GM20000 (cell line): ENCODE measurements at regions not wholly inside any gene's neighbourhood (a gene's known extent, or its start where the extent isn't known, plus 50 kb on each side); places are given as distances from the start of the nearest gene placed in this dataset.

Source experiments
- DNase-seq: peaks from one replicate; pipeline ENCODE4 v3.0.0; 2012; ENCODE audit warnings: low spot score
- TF ChIP-seq, protein P1 (sequence below): IDR thresholded peaks from 2 replicates; pipeline ENCODE4 v1.5.1; 2012; ENCODE audit warnings: mild to moderate bottlenecking, control low read depth; ENCODE audit errors: extremely low read depth, missing control alignments

DNA sequence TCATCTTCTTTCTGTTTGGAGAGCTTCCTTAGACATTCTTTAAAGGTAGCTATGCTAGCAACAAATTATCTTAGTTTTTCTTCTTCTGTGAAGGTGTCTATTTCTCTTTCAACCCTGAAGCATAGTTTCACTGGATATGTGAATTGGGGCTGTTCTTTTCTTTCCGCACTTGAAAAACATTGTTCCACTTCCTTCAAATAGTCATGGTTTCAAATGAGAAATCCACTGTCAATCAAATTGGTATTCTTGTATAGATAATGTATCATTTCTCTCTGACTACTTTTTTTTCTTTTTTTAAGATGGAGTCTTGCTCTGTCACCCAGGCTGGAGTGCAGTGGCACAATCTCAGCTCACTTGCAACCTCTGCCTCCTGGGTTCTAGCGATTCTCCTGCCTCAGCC, 254.0 kb downstream of the ANAPC1 start:
- TF ChIP-seq, protein P1, sequence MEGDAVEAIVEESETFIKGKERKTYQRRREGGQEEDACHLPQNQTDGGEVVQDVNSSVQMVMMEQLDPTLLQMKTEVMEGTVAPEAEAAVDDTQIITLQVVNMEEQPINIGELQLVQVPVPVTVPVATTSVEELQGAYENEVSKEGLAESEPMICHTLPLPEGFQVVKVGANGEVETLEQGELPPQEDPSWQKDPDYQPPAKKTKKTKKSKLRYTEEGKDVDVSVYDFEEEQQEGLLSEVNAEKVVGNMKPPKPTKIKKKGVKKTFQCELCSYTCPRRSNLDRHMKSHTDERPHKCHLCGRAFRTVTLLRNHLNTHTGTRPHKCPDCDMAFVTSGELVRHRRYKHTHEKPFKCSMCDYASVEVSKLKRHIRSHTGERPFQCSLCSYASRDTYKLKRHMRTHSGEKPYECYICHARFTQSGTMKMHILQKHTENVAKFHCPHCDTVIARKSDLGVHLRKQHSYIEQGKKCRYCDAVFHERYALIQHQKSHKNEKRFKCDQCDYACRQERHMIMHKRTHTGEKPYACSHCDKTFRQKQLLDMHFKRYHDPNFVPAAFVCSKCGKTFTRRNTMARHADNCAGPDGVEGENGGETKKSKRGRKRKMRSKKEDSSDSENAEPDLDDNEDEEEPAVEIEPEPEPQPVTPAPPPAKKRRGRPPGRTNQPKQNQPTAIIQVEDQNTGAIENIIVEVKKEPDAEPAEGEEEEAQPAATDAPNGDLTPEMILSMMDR = no peak
- no peak for DNase-seq

DNA sequence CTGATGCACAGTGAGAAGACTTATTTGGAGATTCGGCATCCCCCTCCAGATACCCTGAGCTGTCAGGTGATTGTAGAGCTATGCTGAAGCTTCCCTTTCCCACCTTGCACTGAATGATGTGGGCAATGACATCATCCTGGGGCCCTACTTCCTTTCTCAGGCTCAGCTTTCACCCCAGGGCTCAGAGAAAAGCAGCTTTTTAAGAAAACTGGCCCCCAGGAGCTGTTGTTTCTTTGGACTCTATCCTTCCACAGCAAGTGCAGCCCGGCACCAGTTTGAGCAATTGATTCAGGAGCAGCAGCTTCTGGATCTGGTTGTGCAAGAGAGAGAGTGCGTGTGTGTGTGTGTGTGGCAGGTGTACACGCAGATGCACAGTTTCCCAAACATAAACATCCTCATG, 251.3 kb downstream of the ANAPC1 start:
- TF ChIP-seq, protein P1 = no peak
- peak; percentile 49 for DNase-seq

DNA sequence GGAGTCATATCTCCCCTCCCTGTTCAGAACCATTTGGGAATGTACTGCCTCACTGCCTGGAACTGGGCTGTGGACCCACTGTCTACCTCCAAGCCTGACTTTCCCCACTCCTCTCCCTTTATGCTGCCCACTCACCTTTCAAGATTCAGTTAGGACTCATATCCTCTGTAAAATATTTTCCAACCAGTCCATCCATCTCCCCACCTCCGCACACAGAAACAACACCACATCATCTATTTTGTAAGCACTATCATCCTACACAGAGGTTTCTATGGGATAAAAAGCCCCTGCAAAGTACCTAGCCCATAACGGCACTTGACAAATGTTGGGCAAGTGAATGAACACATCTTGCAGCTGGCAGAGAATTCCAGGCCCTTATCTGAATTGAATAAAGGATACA, 250.8 kb downstream of the ANAPC1 start:
- TF ChIP-seq, protein P1 = no peak
- no peak for DNase-seq

DNA sequence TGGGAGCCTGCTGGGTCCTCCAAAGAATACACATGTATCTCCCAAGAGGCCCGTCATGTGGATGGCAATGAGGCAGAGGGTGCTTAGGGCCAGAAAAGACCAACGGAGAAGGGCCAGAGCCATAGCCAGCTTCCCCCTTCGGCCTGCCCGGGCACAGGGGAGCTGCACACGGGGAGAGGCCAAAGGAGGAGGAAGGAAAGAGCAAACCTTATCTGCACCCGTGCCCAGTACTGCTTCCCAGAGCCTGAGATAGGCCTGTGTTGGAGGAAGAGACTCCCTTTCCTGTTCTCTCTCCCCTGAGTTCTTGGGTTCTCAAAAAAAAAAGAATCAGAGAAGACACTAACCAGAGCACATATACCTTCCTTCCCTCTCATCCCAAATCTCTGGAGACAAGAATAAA, 250.3 kb downstream of the ANAPC1 start:
- DNase-seq = no peak
- TF ChIP-seq, protein P1 = no peak

DNA sequence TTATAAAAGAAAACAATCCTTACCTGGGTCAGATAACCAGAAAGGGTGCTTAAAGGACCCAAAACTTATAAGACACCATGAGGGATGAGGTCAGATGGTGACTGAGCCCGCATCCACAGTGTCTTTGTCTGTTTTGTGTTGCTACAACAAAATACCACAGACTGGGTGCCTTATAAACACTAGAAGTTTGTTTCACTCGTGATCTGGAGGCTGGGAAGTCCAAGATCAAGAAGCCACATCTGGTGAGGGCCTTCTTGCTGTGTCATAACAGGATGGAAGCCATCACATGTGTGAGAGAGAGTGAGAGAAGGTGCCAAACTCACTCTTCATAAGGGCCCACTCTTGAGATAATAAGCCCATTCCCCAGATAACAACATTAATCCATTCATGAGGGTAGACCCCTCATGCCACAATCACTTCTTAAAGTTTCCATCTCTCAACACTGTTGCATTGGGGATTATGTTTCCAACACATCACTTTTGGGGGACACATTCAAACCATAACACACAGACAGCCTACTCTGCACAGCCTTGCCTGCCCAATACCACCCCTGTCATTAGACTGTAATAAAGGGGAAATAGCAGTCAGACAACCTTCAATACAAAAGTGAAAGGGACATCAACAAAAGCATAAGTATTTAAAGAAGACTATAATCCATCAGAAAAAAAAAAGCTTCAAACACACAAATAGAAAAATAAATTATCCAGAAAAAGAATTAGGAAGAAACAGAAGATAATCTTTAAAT, 249.8 kb downstream of the ANAPC1 start:
- TF ChIP-seq, protein P1 = no peak
- no peak for DNase-seq

DNA sequence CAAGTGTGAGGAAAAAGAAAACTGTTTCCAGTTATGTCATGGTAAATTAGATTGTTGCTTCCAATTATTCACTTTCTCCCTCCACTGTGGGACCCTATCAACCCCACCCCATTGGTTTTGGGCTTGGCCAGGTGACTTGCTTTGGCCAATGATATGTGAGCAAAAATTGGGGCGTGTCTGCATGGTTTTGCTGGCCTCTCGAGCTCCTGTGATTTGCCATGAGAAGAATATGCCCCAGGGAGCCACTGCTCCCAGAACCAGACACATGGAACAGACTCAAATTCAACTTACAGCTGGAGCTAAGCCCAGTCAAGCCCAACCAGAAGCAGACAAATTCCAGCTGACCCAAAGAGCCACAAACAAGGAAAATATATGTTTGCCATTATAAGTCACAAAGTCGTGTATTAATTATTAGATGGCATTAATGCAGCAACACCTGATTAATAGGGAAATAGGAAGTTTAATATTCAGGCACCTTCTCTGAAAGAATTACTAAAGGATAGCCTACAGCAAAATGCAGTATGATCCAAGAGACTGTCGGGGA, 248.9 kb downstream of the ANAPC1 start:
- no peak for DNase-seq
- TF ChIP-seq, protein P1 = no peak

DNA sequence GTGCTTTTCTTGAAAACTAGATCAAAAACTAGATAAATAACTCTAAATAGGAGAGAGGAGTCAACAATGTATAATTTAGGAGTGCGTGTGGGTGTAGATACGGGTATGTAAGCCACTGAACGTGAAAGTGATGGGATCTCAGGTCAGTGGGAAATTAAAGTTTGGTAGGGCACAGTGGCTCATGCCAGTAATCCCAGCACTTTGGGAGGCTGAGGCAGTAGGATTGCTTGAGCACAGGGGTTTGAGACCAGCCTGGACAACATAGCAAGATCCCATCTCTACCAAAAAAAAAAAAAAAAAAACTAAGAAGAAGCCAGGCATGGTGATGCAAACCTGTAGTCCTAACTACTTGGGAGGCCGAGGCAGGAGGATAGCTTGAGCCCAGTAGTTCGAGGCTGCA, 247.1 kb downstream of the ANAPC1 start:
- TF ChIP-seq, protein P1 = no peak
- no peak for DNase-seq
